Trophoblast cell (in vitro differentiated cells and primary cell): ENCODE measurements at regions not wholly inside any gene's neighbourhood (a gene's known extent, or its start where the extent isn't known, plus 50 kb on each side); places are given as distances from the start of the nearest gene placed in this dataset.

Source experiments
- DNase-seq, 2 donors: peaks; one replicate each; pipeline ENCODE4 v3.0.0-alpha.2; 2016
- H2AFZ ChIP-seq: 2 replicates; pipeline ENCODE4 v1.6.1; 2013; ENCODE audit warnings: low read length, moderate library complexity, mild to moderate bottlenecking; ENCODE audit not compliant: insufficient read depth, poor library complexity
- H2AK5ac ChIP-seq: 2 replicates; pipeline ENCODE4 v1.6.1; 2013; ENCODE audit warnings: mild to moderate bottlenecking, low read length
- H2BK120ac ChIP-seq: 2 replicates; pipeline ENCODE4 v1.6.1; 2013; ENCODE audit warnings: low read length, mild to moderate bottlenecking, moderate library complexity; ENCODE audit not compliant: insufficient read depth, poor library complexity
- H2BK12ac ChIP-seq: 2 replicates; pipeline ENCODE4 v1.6.1; 2013; ENCODE audit warnings: mild to moderate bottlenecking, low read length, moderate library complexity
- H2BK5ac ChIP-seq: 2 replicates; pipeline ENCODE4 v1.6.1; 2013; ENCODE audit warnings: low read length, low read depth, moderate library complexity, mild to moderate bottlenecking; ENCODE audit not compliant: poor library complexity
- H3K14ac ChIP-seq: 2 replicates; pipeline ENCODE4 v1.6.1; 2013; ENCODE audit warnings: mild to moderate bottlenecking, low read length
- H3K18ac ChIP-seq: 2 replicates; pipeline ENCODE4 v1.6.1; 2013; ENCODE audit warnings: mild to moderate bottlenecking, low read length
- H3K23ac ChIP-seq: 2 replicates; pipeline ENCODE4 v1.6.1; 2013; ENCODE audit warnings: low read length
- H3K27ac ChIP-seq: 2 replicates; pipeline ENCODE4 v1.5.1; 2013; ENCODE audit warnings: low read depth, mild to moderate bottlenecking, inconsistent platforms, low read length, moderate library complexity
- H3K27me3 ChIP-seq: 2 replicates; pipeline ENCODE4 v1.6.1; 2013; ENCODE audit warnings: inconsistent platforms, mild to moderate bottlenecking, low read length, moderate library complexity; ENCODE audit not compliant: insufficient read depth
- H3K36me3 ChIP-seq, 2 experiments: 1 replicate in 1 of 2; 2 replicates in 1 of 2; pipeline ENCODE4 v1.6.1; 2013; ENCODE audit warnings: low read length in 2 of 2, mild to moderate bottlenecking in 2 of 2, moderate library complexity in 1 of 2; ENCODE audit not compliant: insufficient read depth in 2 of 2, control insufficient read depth in 1 of 2
- H3K4ac ChIP-seq: 2 replicates; pipeline ENCODE4 v1.6.1; 2013; ENCODE audit warnings: low read depth, mild to moderate bottlenecking, low read length, moderate library complexity
- H3K4me1 ChIP-seq, 2 experiments: 1 replicate in 1 of 2; 2 replicates in 1 of 2; pipeline ENCODE4 v1.6.1; 2013; ENCODE audit warnings: low read length in 2 of 2, mild to moderate bottlenecking in 2 of 2, moderate library complexity in 1 of 2; ENCODE audit not compliant: insufficient read depth in 2 of 2, control insufficient read depth in 1 of 2
- H3K4me2 ChIP-seq: 2 replicates; pipeline ENCODE4 v1.6.1; 2013; ENCODE audit warnings: inconsistent platforms, mild to moderate bottlenecking, low read length, moderate library complexity
- H3K4me3 ChIP-seq: 2 replicates; pipeline ENCODE4 v1.5.1; 2013; ENCODE audit warnings: mild to moderate bottlenecking, low read depth, low read length, inconsistent platforms
- H3K79me1 ChIP-seq: one replicate; pipeline ENCODE4 v1.6.1; 2013; ENCODE audit warnings: low read length
- H3K79me2 ChIP-seq: 2 replicates; pipeline ENCODE4 v1.6.1; 2013; ENCODE audit warnings: low read length, mild to moderate bottlenecking; ENCODE audit not compliant: control insufficient read depth, insufficient read depth, poor library complexity
- H3K9ac ChIP-seq: 2 replicates; pipeline ENCODE4 v1.6.1; 2013; ENCODE audit warnings: mild to moderate bottlenecking, low read length
- H3K9me3 ChIP-seq: 2 replicates; pipeline ENCODE4 v1.6.1; 2013; ENCODE audit warnings: low read depth, mild to moderate bottlenecking, control low read depth, inconsistent platforms, low read length; ENCODE audit not compliant: insufficient read depth
- H4K12ac ChIP-seq: 2 replicates; pipeline ENCODE4 v1.6.1; 2013; ENCODE audit warnings: low read depth, mild to moderate bottlenecking, low read length, moderate library complexity
- H4K8ac ChIP-seq: 2 replicates; pipeline ENCODE4 v1.6.1; 2013; ENCODE audit warnings: low read depth, mild to moderate bottlenecking, low read length, moderate library complexity
- H4K91ac ChIP-seq: one replicate; pipeline ENCODE4 v1.6.1; 2013; ENCODE audit warnings: low read depth, mild to moderate bottlenecking, low read length, moderate library complexity
- WGBS: extraction: QIAGEN DNeasy Blood & Tissue Kit; methylation state at CpG from one replicate; pipeline ENCODE4 v1.1.7; 2013; ENCODE audit warnings: missing lambda C conversion rate; ENCODE audit not compliant: insufficient read length, insufficient coverage; ENCODE audit errors: extremely low coverage; 5-methylcytosine and 5-hydroxymethylcytosine counted together

DNA sequence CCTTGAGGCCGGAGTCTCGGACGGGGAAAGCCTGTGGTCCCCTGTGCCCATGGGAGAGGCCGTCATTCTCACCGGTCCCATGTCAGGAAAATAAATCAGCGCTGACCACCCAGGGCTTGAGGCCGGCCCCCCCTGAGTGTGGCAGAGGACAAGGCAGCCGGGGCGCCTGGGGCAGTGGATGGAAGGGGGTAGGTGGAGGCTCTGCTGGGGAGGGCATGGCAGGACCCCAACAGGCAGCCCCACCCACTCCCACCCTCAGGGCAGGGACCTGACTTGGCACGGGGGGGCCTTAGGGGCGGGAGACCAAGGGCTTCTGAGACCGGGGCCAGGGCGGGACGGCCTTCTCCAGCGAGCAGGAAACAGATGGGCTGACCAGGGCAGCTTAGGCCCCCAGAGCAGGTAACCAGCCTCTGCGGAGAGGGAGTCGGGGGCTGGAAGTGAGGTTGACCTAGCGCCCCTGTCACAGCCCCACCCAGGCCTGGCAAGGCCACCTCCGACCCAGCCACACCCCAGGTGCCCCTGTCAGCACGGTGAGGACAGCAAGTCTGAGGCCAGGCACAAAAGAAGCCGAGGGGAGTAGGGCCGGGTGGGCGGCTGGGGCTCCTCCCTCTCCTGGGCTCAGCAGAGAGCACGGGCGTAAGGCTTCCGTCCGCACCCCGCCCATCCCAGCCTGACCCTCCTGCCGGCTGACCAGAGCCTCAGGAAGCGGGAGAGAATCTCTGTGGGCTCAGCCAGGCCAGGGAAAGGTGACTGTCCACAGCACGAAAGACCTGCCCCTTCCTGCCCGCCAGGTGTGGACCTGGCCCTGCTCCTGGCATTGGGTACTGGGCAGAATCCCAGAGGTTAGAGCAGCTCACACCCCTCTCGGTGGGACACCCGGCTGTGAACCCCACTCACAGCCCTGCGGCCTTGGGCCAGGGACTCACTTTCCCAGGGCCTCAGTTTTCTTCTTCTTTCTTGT, 87.4 kb downstream of the FOXL3 start:
- H3K4me1 ChIP-seq, result peaks cover 5 to 7% of the 10 kb centered on the region in 2 experiments
- no peaks in the 10 kb centered on the region for H3K36me3 ChIP-seq
- no peak overlapping the region for H3K4me2 ChIP-seq
- H4K91ac ChIP-seq, result no peak overlapping the region
- H2AFZ ChIP-seq, result no peak overlapping the region
- H2AK5ac ChIP-seq, result no peak overlapping the region
- no peak overlapping the region for H4K12ac ChIP-seq
- H3K27me3 ChIP-seq, result no peaks in the 10 kb centered on the region
- H3K9ac ChIP-seq, result no peak overlapping the region
- no peak overlapping the region for H2BK5ac ChIP-seq
- H2BK120ac ChIP-seq, result no peak overlapping the region
- no peak overlapping the region for H3K27ac ChIP-seq
- no CpG with 5 or more reads among the region's 35 CpGs for WGBS
- H3K79me2 ChIP-seq, result no peaks in the 10 kb centered on the region
- no peak overlapping the region for H3K18ac ChIP-seq
- no peak overlapping the region for H3K4me3 ChIP-seq
- no peak overlapping the region for H3K4ac ChIP-seq
- H2BK12ac ChIP-seq, result no peak overlapping the region
- no peak for DNase-seq
- no peaks in the 10 kb centered on the region for H3K79me1 ChIP-seq
- H4K8ac ChIP-seq, result no peak overlapping the region
- H3K23ac ChIP-seq, result no peak overlapping the region
- no peak overlapping the region for H3K14ac ChIP-seq
- H3K9me3 ChIP-seq, result peaks cover 7% of the 10 kb centered on the region

GRCh38 chr7:378041-378420, 88.1 kb downstream of the FOXL3 start:
- WGBS, result no CpG with 5 or more reads among the region's 13 CpGs

DNA sequence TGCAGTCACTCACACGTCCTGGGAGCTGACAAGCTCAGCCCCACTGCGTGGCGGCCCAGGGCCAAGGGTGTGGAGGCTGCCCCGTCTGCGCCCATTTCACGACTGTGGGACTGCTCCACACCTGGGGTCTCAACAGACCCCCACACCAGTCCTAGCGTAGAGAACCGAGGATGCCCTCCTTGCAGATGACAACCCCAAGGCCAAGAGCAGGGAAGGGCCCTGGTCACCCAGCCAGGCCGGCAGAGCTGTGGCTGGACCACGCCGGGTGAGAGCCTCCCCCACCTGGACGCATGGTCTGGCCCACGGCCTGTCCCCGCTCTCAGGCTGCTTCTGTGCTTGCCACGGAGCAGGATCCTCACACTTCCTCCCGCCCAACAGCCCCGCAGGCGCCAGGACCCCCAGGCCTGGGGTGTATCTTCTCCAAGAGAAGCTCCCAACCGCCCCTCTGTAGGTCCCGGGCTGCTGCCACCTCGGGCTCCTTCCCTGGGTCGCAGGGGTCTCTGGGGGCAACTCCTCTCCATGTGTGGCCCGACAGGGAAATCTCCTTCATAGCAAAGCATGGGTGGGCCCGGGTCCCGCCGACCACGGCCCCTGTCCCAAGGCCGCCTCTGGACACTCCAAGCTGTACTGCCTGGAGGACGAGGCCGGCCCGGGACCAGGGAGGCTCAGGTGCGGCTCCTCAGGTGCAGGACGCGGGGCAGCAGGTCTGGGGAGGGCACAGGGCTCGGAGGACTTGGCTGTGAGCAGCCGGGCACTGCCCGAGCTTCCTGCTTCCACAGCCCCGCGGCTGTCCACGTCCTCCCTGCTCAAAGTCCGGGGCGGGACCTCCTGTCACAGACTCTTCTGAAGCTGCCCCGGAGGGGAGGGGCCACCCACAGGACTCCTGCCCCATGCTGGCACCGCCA, 88.8 kb downstream of the FOXL3 start:
- no CpG with 5 or more reads among the region's 44 CpGs for WGBS
- H3K4me3 ChIP-seq, result no peak overlapping the region
- no peak overlapping the region for H4K8ac ChIP-seq
- no peak overlapping the region for H4K91ac ChIP-seq
- peaks cover 7% of the 10 kb centered on the region for H3K9me3 ChIP-seq
- H3K23ac ChIP-seq, result no peak overlapping the region
- H2AK5ac ChIP-seq, result no peak overlapping the region
- H3K4me2 ChIP-seq, result peak overlapping the region; percentile 13
- peak overlapping the region; percentile 37 for H3K9ac ChIP-seq
- H3K4ac ChIP-seq, result no peak overlapping the region
- H2BK12ac ChIP-seq, result no peak overlapping the region
- no peak overlapping the region for H3K14ac ChIP-seq
- H2AFZ ChIP-seq, result no peak overlapping the region
- H2BK120ac ChIP-seq, result no peak overlapping the region
- no peaks in the 10 kb centered on the region for H3K36me3 ChIP-seq
- H3K18ac ChIP-seq, result no peak overlapping the region
- no peaks in the 10 kb centered on the region for H3K79me1 ChIP-seq
- no peak for DNase-seq
- no peaks in the 10 kb centered on the region for H3K27me3 ChIP-seq
- H3K27ac ChIP-seq, result no peak overlapping the region
- H4K12ac ChIP-seq, result no peak overlapping the region
- H3K79me2 ChIP-seq, result no peaks in the 10 kb centered on the region
- peaks cover 5 to 7% of the 10 kb centered on the region in 2 experiments for H3K4me1 ChIP-seq
- no peak overlapping the region for H2BK5ac ChIP-seq

More at GRCh38 chr7:378041-378420, 88.1 kb downstream of the FOXL3 start:
- Histone ChIP-seq H2BK5ac (no peak overlapping the region), H2AFZ (no peak overlapping the region), H3K27ac (no peak overlapping the region), H4K8ac (no peak overlapping the region), H3K79me1 (no peaks in the 10 kb centered on the region), H3K27me3 (no peaks in the 10 kb centered on the region), H2AK5ac (no peak overlapping the region), H3K18ac (no peak overlapping the region), H3K4me3 (no peak overlapping the region), H3K9me3 (peaks cover 7% of the 10 kb centered on the region), H2BK12ac (no peak overlapping the region), H3K4me2 (no peak overlapping the region), H3K14ac (no peak overlapping the region), H4K12ac (no peak overlapping the region), H3K9ac (no peak overlapping the region), H3K4me1 (peaks cover 5 to 7% of the 10 kb centered on the region in 2 experiments), H3K79me2 (no peaks in the 10 kb centered on the region), H4K91ac (no peak overlapping the region), H3K4ac (no peak overlapping the region), H3K36me3 (no peaks in the 10 kb centered on the region), H2BK120ac (no peak overlapping the region), H3K23ac (no peak overlapping the region)
- DNase-seq, result no peak

GRCh38 chr7:379456-380138, 89.6 kb downstream of the FOXL3 start:
- Histone ChIP-seq H3K18ac (no peak overlapping the region), H3K9me3 (peaks cover 7% of the 10 kb centered on the region)
- no CpG with 5 or more reads among the region's 45 CpGs for WGBS

More at GRCh38 chr7:379456-380138, 89.6 kb downstream of the FOXL3 start:
- H3K4me3 ChIP-seq, result no peak overlapping the region
- no peak overlapping the region for H3K4ac ChIP-seq
- H2BK12ac ChIP-seq, result no peak overlapping the region
- no peak overlapping the region for H4K12ac ChIP-seq
- H3K14ac ChIP-seq, result no peak overlapping the region
- no peaks in the 10 kb centered on the region for H3K79me2 ChIP-seq
- H3K79me1 ChIP-seq, result no peaks in the 10 kb centered on the region
- peaks cover 5 to 7% of the 10 kb centered on the region in 2 experiments for H3K4me1 ChIP-seq
- no peak overlapping the region for H4K8ac ChIP-seq
- peak overlapping the region; percentile 5 for H2AFZ ChIP-seq
- peak overlapping the region; percentile 13 for H3K4me2 ChIP-seq
- H3K27ac ChIP-seq, result no peak overlapping the region
- no peak overlapping the region for H3K9ac ChIP-seq
- no peak overlapping the region for H2BK5ac ChIP-seq
- no peaks in the 10 kb centered on the region for H3K36me3 ChIP-seq
- H2BK120ac ChIP-seq, result no peak overlapping the region
- H2AK5ac ChIP-seq, result no peak overlapping the region
- H4K91ac ChIP-seq, result no peak overlapping the region
- no peak overlapping the region for H3K23ac ChIP-seq
- H3K27me3 ChIP-seq, result no peaks in the 10 kb centered on the region
- DNase-seq, result no peak
